Large intestine (tissue), 3 donors: ENCODE measurements at regions not wholly inside any gene's neighbourhood (a gene's known extent, or its start where the extent isn't known, plus 50 kb on each side); places are given as distances from the start of the nearest gene placed in this dataset.

Experiments used
- DNase-seq, 2 donors: peaks; one replicate each; pipeline versions ENCODE4 v3.0.0 to v3.0.0-alpha.2; 2013
- H3K27ac ChIP-seq: one replicate; pipeline ENCODE4 v1.5.1; 2013; ENCODE audit warnings: low read length
- H3K27me3 ChIP-seq: 2 replicates; pipeline ENCODE4 v1.6.1; 2013; ENCODE audit warnings: low read length; ENCODE audit not compliant: control insufficient read depth, insufficient read depth
- H3K36me3 ChIP-seq: 2 replicates; pipeline ENCODE4 v1.6.1; 2013; ENCODE audit warnings: low read length; ENCODE audit not compliant: control insufficient read depth, insufficient read depth
- H3K4me1 ChIP-seq: one replicate; pipeline ENCODE4 v1.6.1; 2013; ENCODE audit warnings: low read length; ENCODE audit not compliant: control insufficient read depth, insufficient read depth
- H3K4me3 ChIP-seq: one replicate; pipeline ENCODE4 v1.5.1; 2013; ENCODE audit warnings: low read length
- H3K9me3 ChIP-seq: one replicate; pipeline ENCODE4 v1.6.1; 2013; ENCODE audit warnings: mild to moderate bottlenecking, low read depth, low read length, moderate library complexity; ENCODE audit not compliant: control insufficient read depth
- WGBS: methylation state at CpG from one replicate; pipeline ENCODE4 v1.1.5; 2013; ENCODE audit warnings: low lambda C conversion rate; ENCODE audit not compliant: insufficient coverage; 5-methylcytosine and 5-hydroxymethylcytosine counted together

- WGBS, result 64% methylated on average over 5 of the region's 6 CpGs
- no peak overlapping the region for H3K4me3 ChIP-seq
- H3K27ac ChIP-seq, result no peak overlapping the region
- H3K36me3 ChIP-seq, result no peaks in the 10 kb centered on the region
- H3K27me3 ChIP-seq, result no peaks in the 10 kb centered on the region
- no peaks in the 10 kb centered on the region for H3K9me3 ChIP-seq
- no peak for DNase-seq
- H3K4me1 ChIP-seq, result no peaks in the 10 kb centered on the region
These were observed 200.2 kb downstream of the PLK2 start for GRCh38 chr5:58259685-58260152.

GRCh38 chr5:58258984-58259684 lies 200.8 kb downstream of the PLK2 start:
- H3K4me3 ChIP-seq, result no peak overlapping the region
- no peaks in the 10 kb centered on the region for H3K27me3 ChIP-seq
- no peak overlapping the region for H3K27ac ChIP-seq
- no peak for DNase-seq
- H3K36me3 ChIP-seq, result no peaks in the 10 kb centered on the region
- H3K4me1 ChIP-seq, result no peaks in the 10 kb centered on the region
- no peaks in the 10 kb centered on the region for H3K9me3 ChIP-seq

- H3K4me1 ChIP-seq, result no peaks in the 10 kb centered on the region
- H3K27ac ChIP-seq, result no peak overlapping the region
- DNase-seq, result no peak
- H3K27me3 ChIP-seq, result no peaks in the 10 kb centered on the region
- no peaks in the 10 kb centered on the region for H3K36me3 ChIP-seq
- no CpG with 5 or more reads among the region's 2 CpGs for WGBS
- H3K9me3 ChIP-seq, result no peaks in the 10 kb centered on the region
- H3K4me3 ChIP-seq, result no peak overlapping the region
These were observed 203.9 kb downstream of the PLK2 start for GRCh38 chr5:58255970-58256369.

- H3K4me1 ChIP-seq, result no peaks in the 10 kb centered on the region
- H3K9me3 ChIP-seq, result no peaks in the 10 kb centered on the region
- H3K4me3 ChIP-seq, result no peak overlapping the region
- H3K27me3 ChIP-seq, result no peaks in the 10 kb centered on the region
- no CpG with 5 or more reads among the region's 1 CpG for WGBS
- no peak overlapping the region for H3K27ac ChIP-seq
- no peak for DNase-seq
- no peaks in the 10 kb centered on the region for H3K36me3 ChIP-seq
These were observed 204.5 kb downstream of the PLK2 start for GRCh38 chr5:58255386-58255785.

GRCh38 chr5:58248221-58248620 lies 211.7 kb downstream of the PLK2 start:
- H3K27me3 ChIP-seq, result no peaks in the 10 kb centered on the region
- no peaks in the 10 kb centered on the region for H3K4me1 ChIP-seq
- H3K27ac ChIP-seq, result no peak overlapping the region
- no peak overlapping the region for H3K4me3 ChIP-seq
- no CpG with 5 or more reads among the region's 1 CpG for WGBS
- DNase-seq, result no peak
- no peaks in the 10 kb centered on the region for H3K9me3 ChIP-seq
- H3K36me3 ChIP-seq, result no peaks in the 10 kb centered on the region

GRCh38 chr5:58246461-58246944 lies 213.4 kb downstream of the PLK2 start:
- Histone ChIP-seq H3K9me3 (no peaks in the 10 kb centered on the region), H3K4me3 (no peak overlapping the region), H3K36me3 (no peaks in the 10 kb centered on the region), H3K4me1 (no peaks in the 10 kb centered on the region), H3K27ac (no peak overlapping the region), H3K27me3 (no peaks in the 10 kb centered on the region)
- no peak for DNase-seq
- no CpG with 5 or more reads among the region's 3 CpGs for WGBS

- no peaks in the 10 kb centered on the region for H3K36me3 ChIP-seq
- no peak for DNase-seq
- no peak overlapping the region for H3K27ac ChIP-seq
- no peaks in the 10 kb centered on the region for H3K9me3 ChIP-seq
- WGBS, result 86% methylated on average over 1 of the region's 3 CpGs
- no peak overlapping the region for H3K4me3 ChIP-seq
- H3K27me3 ChIP-seq, result no peaks in the 10 kb centered on the region
- no peaks in the 10 kb centered on the region for H3K4me1 ChIP-seq
These were observed 214.4 kb downstream of the PLK2 start for GRCh38 chr5:58245476-58245840.

GRCh38 chr5:58244819-58245475 lies 214.9 kb downstream of the PLK2 start:
- no peak overlapping the region for H3K27ac ChIP-seq
- WGBS, result 80% methylated on average over 2 of the region's 8 CpGs

GRCh38 chr5:58241389-58241788 lies 218.5 kb downstream of the PLK2 start:
- WGBS, result no CpG with 5 or more reads among the region's 3 CpGs
- DNase-seq, result peak in 1 of 2 donors; percentile 4

More at GRCh38 chr5:58244819-58245475, 214.9 kb downstream of the PLK2 start:
- H3K36me3 ChIP-seq, result no peaks in the 10 kb centered on the region
- H3K4me1 ChIP-seq, result no peaks in the 10 kb centered on the region
- no peak for DNase-seq
- H3K9me3 ChIP-seq, result no peaks in the 10 kb centered on the region
- H3K27me3 ChIP-seq, result no peaks in the 10 kb centered on the region
- no peak overlapping the region for H3K4me3 ChIP-seq

GRCh38 chr5:58240322-58240721 lies 219.6 kb downstream of the PLK2 start:
- no peak overlapping the region for H3K27ac ChIP-seq
- no peak for DNase-seq
- no peaks in the 10 kb centered on the region for H3K27me3 ChIP-seq
- no peak overlapping the region for H3K4me3 ChIP-seq
- WGBS, result no CpG with 5 or more reads among the region's 3 CpGs
- H3K4me1 ChIP-seq, result no peaks in the 10 kb centered on the region
- H3K36me3 ChIP-seq, result no peaks in the 10 kb centered on the region
- H3K9me3 ChIP-seq, result no peaks in the 10 kb centered on the region

More at GRCh38 chr5:58241389-58241788, 218.5 kb downstream of the PLK2 start:
- Histone ChIP-seq H3K36me3 (no peaks in the 10 kb centered on the region), H3K9me3 (no peaks in the 10 kb centered on the region), H3K27ac (no peak overlapping the region), H3K4me1 (no peaks in the 10 kb centered on the region), H3K27me3 (no peaks in the 10 kb centered on the region), H3K4me3 (no peak overlapping the region)

- Histone ChIP-seq H3K9me3 (no peaks in the 10 kb centered on the region), H3K27ac (no peak overlapping the region), H3K4me1 (no peaks in the 10 kb centered on the region), H3K36me3 (no peaks in the 10 kb centered on the region), H3K4me3 (no peak overlapping the region), H3K27me3 (no peaks in the 10 kb centered on the region)
- 64% methylated on average over 3 of the region's 3 CpGs for WGBS
- DNase-seq, result no peak
These were observed 220.2 kb downstream of the PLK2 start for GRCh38 chr5:58239731-58240130.
